CD4-positive, alpha-beta T cell treated with Interleukin-2 at 100 ng/mL for 4 hours (primary cell): ENCODE measurements at regions not wholly inside any gene's neighbourhood (a gene's known extent, or its start where the extent isn't known, plus 50 kb on each side); places are given as distances from the start of the nearest gene placed in this dataset.
"Not testable (repeated sequence)": the region's sequence is repeated elsewhere in the genome, so short reads cannot be mapped to it uniquely, and the experiment has no call there.

Experiments used
- DNase-seq: peaks from one replicate; pipeline ENCODE4 v3.0.0-alpha.2; 2020; ENCODE audit warnings: low spot score

GRCh38 chr15:84153655-84154140 lies 81.9 kb upstream of the GOLGA6L4 start:
- not testable (repeated sequence) for DNase-seq

GRCh38 chr15:84154314-84154713 lies 81.3 kb upstream of the GOLGA6L4 start:
- not testable (repeated sequence) for DNase-seq

GRCh38 chr15:84154787-84155186 lies 80.8 kb upstream of the GOLGA6L4 start:
- not testable (repeated sequence) for DNase-seq

GRCh38 chr15:84155792-84156587 lies 79.6 kb upstream of the GOLGA6L4 start:
- not testable (repeated sequence) for DNase-seq

- DNase-seq: not testable (repeated sequence)
Measured at GRCh38 chr15:84156588-84156840, 79.1 kb upstream of the GOLGA6L4 start.

GRCh38 chr15:84157056-84157632 lies 78.4 kb upstream of the GOLGA6L4 start:
- not testable (repeated sequence) for DNase-seq

- DNase-seq: not testable (repeated sequence)
Measured at GRCh38 chr15:84157857-84158256, 77.7 kb upstream of the GOLGA6L4 start.

- DNase-seq: not testable (repeated sequence)
Measured at GRCh38 chr15:84159346-84160269, 76.0 kb upstream of the GOLGA6L4 start.

- DNase-seq: not testable (repeated sequence)
Measured at GRCh38 chr15:84164423-84165292, 70.9 kb upstream of the GOLGA6L4 start.

GRCh38 chr15:84170029-84170428 lies 65.5 kb upstream of the GOLGA6L4 start:
- DNase-seq: not testable (repeated sequence)

GRCh38 chr15:84173231-84173610 lies 62.4 kb upstream of the GOLGA6L4 start:
- DNase-seq: not testable (repeated sequence)
